Endodermal cell (in vitro differentiated cells): ENCODE measurements at regions not wholly inside any gene's neighbourhood (a gene's known extent, or its start where the extent isn't known, plus 50 kb on each side); places are given as distances from the start of the nearest gene placed in this dataset.

Experiments used
- DNase-seq: peaks from one replicate; pipeline ENCODE4 v3.0.0-alpha.2; 2017
- H3K27ac ChIP-seq: 2 replicates; pipeline ENCODE4 v1.5.1; 2013; ENCODE audit warnings: mild to moderate bottlenecking, low read depth, low read length, moderate library complexity
- H3K27me3 ChIP-seq: 2 replicates; pipeline ENCODE4 v1.6.1; 2013; ENCODE audit warnings: mild to moderate bottlenecking, low read length, moderate library complexity; ENCODE audit not compliant: insufficient read depth, control insufficient read depth, poor library complexity, severe bottlenecking
- H3K36me3 ChIP-seq: 2 replicates; pipeline ENCODE4 v1.7.0; 2013; ENCODE audit warnings: mild to moderate bottlenecking, low read length, moderate library complexity; ENCODE audit not compliant: control insufficient read depth, insufficient read depth
- H3K4me1 ChIP-seq: one replicate; pipeline ENCODE4 v1.7.0; 2013; ENCODE audit warnings: low read length; ENCODE audit not compliant: control insufficient read depth, insufficient read depth
- H3K4me3 ChIP-seq: 2 replicates; pipeline ENCODE4 v1.5.1; 2013; ENCODE audit warnings: mild to moderate bottlenecking, low read length, moderate library complexity
- H3K9ac ChIP-seq: 2 replicates; pipeline ENCODE4 v1.6.1; 2013; ENCODE audit warnings: mild to moderate bottlenecking, low read length, moderate library complexity; ENCODE audit not compliant: poor library complexity, severe bottlenecking; ENCODE audit errors: extremely low read depth
- H3K9me3 ChIP-seq: 2 replicates; pipeline ENCODE4 v1.6.1; 2013; ENCODE audit warnings: mild to moderate bottlenecking, low read length, moderate library complexity; ENCODE audit not compliant: control insufficient read depth
- H3K27ac Mint-ChIP-seq: 2 replicates; pipeline ENCODE4 v1.8.0; 2020; ENCODE audit warnings: mixed read lengths
- H3K27me3 Mint-ChIP-seq: 2 replicates; pipeline ENCODE4 v1.8.0; 2021; ENCODE audit warnings: mild to moderate bottlenecking, mixed read lengths; ENCODE audit not compliant: insufficient read depth
- H3K36me3 Mint-ChIP-seq: 2 replicates; pipeline ENCODE4 v1.8.0; 2020; ENCODE audit warnings: low read depth, mixed read lengths
- H3K4me1 Mint-ChIP-seq: 2 replicates; pipeline ENCODE4 v1.8.0; 2020; ENCODE audit warnings: mixed read lengths
- H3K4me3 Mint-ChIP-seq: 2 replicates; pipeline ENCODE4 v1.8.0; 2020; ENCODE audit warnings: mild to moderate bottlenecking, moderate library complexity, mixed read lengths
- H3K9me3 Mint-ChIP-seq: 2 replicates; pipeline ENCODE4 v1.8.0; 2020; ENCODE audit warnings: mild to moderate bottlenecking, mixed read lengths
- WGBS, 2 experiments: methylation state at CpG; one replicate each; pipeline versions ENCODE4 v1.1.5 to v1.1.7; 2013; ENCODE audit warnings: missing lambda C conversion rate in 2 of 2, mixed read lengths in 1 of 2; ENCODE audit not compliant: insufficient coverage in 1 of 2, insufficient read length in 1 of 2; 5-methylcytosine and 5-hydroxymethylcytosine counted together
- TF ChIP-seq, protein P1 (sequence below): fragments of 200-600 bp; sonication (generic); conservative IDR thresholded peaks from 2 replicates; pipeline ENCODE4 v1.5.0; 2021; ENCODE audit warnings: antibody characterized with exemption, mild to moderate bottlenecking

DNA sequence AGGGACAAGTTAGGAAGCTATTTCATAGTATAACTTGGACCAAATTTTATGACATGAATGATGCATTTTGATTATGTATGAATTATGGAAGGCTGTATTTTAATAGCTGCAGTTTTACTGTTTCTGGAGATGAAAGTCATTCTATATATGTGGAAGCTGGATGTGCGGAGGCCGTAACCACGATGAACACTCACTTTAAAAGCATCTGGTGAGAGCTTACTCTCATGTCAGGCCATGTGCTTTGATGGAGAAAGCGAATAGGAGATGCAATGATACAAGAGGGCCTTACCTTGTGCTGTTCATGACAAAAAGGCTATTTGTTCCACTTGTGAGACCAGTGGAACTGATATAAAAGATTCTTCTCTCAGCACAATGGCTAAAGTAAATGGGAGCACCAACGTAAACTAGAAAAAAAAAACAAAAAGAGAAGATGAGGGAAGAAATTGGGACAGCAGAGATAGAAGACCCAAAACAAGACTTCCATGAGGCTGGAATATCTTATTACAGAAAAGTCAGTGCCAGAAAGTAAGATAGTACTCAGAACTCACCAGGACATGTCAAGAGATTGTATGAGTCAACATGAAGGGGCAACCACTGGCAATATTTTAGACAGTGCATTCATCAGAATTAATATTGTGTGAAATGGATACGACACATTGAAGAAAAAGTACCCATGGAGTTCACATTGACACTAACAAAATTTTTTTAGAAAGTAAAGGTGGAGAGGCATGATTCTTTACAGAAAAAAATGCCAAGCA lies 63.3 kb upstream of the GAB1 start:
- H3K9me3 ChIP-seq, result peaks cover 7% of the 10 kb centered on the region
- TF ChIP-seq, protein P1, sequence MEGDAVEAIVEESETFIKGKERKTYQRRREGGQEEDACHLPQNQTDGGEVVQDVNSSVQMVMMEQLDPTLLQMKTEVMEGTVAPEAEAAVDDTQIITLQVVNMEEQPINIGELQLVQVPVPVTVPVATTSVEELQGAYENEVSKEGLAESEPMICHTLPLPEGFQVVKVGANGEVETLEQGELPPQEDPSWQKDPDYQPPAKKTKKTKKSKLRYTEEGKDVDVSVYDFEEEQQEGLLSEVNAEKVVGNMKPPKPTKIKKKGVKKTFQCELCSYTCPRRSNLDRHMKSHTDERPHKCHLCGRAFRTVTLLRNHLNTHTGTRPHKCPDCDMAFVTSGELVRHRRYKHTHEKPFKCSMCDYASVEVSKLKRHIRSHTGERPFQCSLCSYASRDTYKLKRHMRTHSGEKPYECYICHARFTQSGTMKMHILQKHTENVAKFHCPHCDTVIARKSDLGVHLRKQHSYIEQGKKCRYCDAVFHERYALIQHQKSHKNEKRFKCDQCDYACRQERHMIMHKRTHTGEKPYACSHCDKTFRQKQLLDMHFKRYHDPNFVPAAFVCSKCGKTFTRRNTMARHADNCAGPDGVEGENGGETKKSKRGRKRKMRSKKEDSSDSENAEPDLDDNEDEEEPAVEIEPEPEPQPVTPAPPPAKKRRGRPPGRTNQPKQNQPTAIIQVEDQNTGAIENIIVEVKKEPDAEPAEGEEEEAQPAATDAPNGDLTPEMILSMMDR, result no peak
- no peak overlapping the region for H3K4me3 Mint-ChIP-seq
- H3K27me3 ChIP-seq, result no peaks in the 10 kb centered on the region
- DNase-seq, result no peak
- H3K9me3 Mint-ChIP-seq, result peaks cover 13% of the 10 kb centered on the region
- no peaks in the 10 kb centered on the region for H3K4me1 Mint-ChIP-seq
- no peaks in the 10 kb centered on the region for H3K36me3 ChIP-seq
- no peak overlapping the region for H3K4me3 ChIP-seq
- 91 to 100% methylated on average over 3 to 6 of the region's 6 CpGs for WGBS, 2 experiments
- no peaks in the 10 kb centered on the region for H3K36me3 Mint-ChIP-seq
- no peak overlapping the region for H3K27ac Mint-ChIP-seq
- H3K27ac ChIP-seq, result no peak overlapping the region
- no peaks in the 10 kb centered on the region for H3K27me3 Mint-ChIP-seq
- no peaks in the 10 kb centered on the region for H3K4me1 ChIP-seq
- H3K9ac ChIP-seq, result no peak overlapping the region

DNA sequence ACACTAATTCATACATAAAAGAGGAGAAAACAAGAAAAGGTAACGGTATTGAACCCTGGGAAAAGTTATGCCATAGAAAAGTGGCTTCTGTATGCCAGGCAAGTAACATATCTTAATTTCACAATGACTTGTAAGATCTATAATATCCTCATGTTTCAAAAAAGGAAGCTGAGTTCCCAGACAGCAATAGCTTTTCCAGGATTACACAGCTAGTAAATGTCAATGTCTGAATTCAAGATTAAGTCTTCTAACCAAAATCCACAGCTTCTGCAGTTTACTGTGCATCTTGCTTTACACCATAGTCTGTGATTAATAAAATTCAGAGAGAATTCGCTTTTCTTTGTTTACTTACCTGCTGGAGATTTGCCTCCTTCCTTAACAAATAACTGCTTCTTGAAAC lies 55.8 kb upstream of the GAB1 start:
- Histone ChIP-seq H3K9ac (no peak overlapping the region), H3K27ac (no peak overlapping the region), H3K36me3 (no peaks in the 10 kb centered on the region), H3K4me3 (no peak overlapping the region), H3K27me3 (no peaks in the 10 kb centered on the region), H3K9me3 (no peaks in the 10 kb centered on the region), H3K4me1 (no peaks in the 10 kb centered on the region)
- H3K36me3 Mint-ChIP-seq, result no peaks in the 10 kb centered on the region
- TF ChIP-seq, protein P1, result no peak
- no peaks in the 10 kb centered on the region for H3K27me3 Mint-ChIP-seq
- no peaks in the 10 kb centered on the region for H3K4me1 Mint-ChIP-seq
- no peak overlapping the region for H3K4me3 Mint-ChIP-seq
- DNase-seq, result no peak
- no peak overlapping the region for H3K27ac Mint-ChIP-seq
- 80 to 93% methylated on average over 1 of the region's 2 CpGs for WGBS, 2 experiments
- H3K9me3 Mint-ChIP-seq, result no peaks in the 10 kb centered on the region

DNA sequence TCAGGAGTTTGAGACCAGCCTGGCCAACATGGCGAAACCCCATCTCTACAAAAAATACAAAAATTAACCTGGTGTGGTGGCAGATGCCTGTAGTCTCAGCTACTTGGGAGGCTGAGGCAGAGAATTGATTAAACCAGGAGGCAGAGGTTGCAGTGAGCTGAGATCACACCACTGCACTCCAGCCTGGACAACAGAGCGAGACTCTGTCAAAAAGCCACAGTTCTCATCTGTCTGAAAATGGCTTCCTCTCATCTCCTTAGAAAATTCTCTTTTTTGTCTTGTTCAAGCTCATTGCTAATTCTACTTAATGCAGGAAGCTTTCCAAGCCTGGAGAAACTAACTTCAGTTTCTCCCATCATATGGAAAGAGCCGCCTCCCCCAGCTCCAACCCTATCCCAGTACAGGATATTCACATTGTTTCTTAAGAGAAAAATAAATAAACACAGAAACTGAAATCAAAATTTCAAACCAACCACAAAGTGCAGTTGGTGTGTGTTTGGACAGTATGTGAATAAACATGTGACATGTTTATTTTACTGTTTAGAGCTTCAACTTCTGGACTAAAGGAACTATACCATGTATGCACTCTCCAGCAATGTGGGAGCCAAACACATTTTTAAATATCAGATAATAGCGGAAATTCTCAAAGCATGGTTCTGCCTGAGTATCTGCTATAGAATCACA lies 55.0 kb upstream of the GAB1 start:
- Histone ChIP-seq H3K9ac (no peak overlapping the region), H3K9me3 (no peaks in the 10 kb centered on the region), H3K36me3 (no peaks in the 10 kb centered on the region), H3K27me3 (no peaks in the 10 kb centered on the region), H3K4me3 (no peak overlapping the region), H3K4me1 (no peaks in the 10 kb centered on the region), H3K27ac (no peak overlapping the region)
- WGBS, 2 experiments, result 95 to 98% methylated on average over 2 to 4 of the region's 4 CpGs
- DNase-seq, result no peak
- Mint-ChIP-seq H3K4me1 (no peaks in the 10 kb centered on the region), H3K9me3 (no peaks in the 10 kb centered on the region), H3K36me3 (no peaks in the 10 kb centered on the region), H3K27me3 (no peaks in the 10 kb centered on the region), H3K27ac (no peak overlapping the region), H3K4me3 (no peak overlapping the region)
- TF ChIP-seq, protein P1, result no peak
